Upper lobe of right lung (tissue), 1 donor: ENCODE measurements at regions not wholly inside any gene's neighbourhood (a gene's known extent, or its start where the extent isn't known, plus 50 kb on each side); places are given as distances from the start of the nearest gene placed in this dataset.

ENCODE experiments used
- ATAC-seq: fragments of 200-7000 bp; cut with Tn5 transposase; one replicate; pipeline ENCODE4 v1.9.1; 2020; ENCODE audit warnings: mild to moderate bottlenecking, moderate library complexity
- DNase-seq: peaks from one replicate; pipeline ENCODE4 v3.0.0-alpha.2; 2020
- H3K27ac ChIP-seq: fragments of 200-600 bp; one replicate; pipeline ENCODE4 v1.8.0; 2022
- H3K27me3 ChIP-seq: fragments of 200-600 bp; one replicate; pipeline ENCODE4 v1.8.0; 2022; ENCODE audit warnings: mild to moderate bottlenecking
- H3K36me3 ChIP-seq: fragments of 200-600 bp; one replicate; pipeline ENCODE4 v1.8.0; 2022
- H3K4me1 ChIP-seq: fragments of 200-600 bp; one replicate; pipeline ENCODE4 v1.8.0; 2022
- H3K4me3 ChIP-seq: fragments of 200-600 bp; one replicate; pipeline ENCODE4 v1.8.0; 2022; ENCODE audit warnings: mild to moderate bottlenecking
- H3K9me3 ChIP-seq: fragments of 200-600 bp; one replicate; pipeline ENCODE4 v1.8.0; 2022
- intact Hi-C: fragments of 100-400 bp; cut with DNase I; formaldehyde crosslinking; loops from one replicate; pipeline ENCODE4 v1.11.0; 2022
- TF ChIP-seq, protein P1 (sequence below): fragments of 200-600 bp; IDR thresholded peaks from one replicate; pipeline ENCODE4 v1.8.0; 2022; ENCODE audit warnings: antibody characterized with exemption
- donor health status: DM: no; HTN: yes; CAD: no; lungs with severe emphysema.

- Histone ChIP-seq H3K27me3 (no peaks in the 10 kb centered on the region), H3K9me3 (no peaks in the 10 kb centered on the region), H3K4me1 (no peaks in the 10 kb centered on the region), H3K27ac (no peak overlapping the region), H3K36me3 (no peaks in the 10 kb centered on the region), H3K4me3 (no peak overlapping the region)
- intact Hi-C loops: no loop called here
- ATAC-seq (no peak), DNase-seq (no peak)
- TF ChIP-seq, protein P1, sequence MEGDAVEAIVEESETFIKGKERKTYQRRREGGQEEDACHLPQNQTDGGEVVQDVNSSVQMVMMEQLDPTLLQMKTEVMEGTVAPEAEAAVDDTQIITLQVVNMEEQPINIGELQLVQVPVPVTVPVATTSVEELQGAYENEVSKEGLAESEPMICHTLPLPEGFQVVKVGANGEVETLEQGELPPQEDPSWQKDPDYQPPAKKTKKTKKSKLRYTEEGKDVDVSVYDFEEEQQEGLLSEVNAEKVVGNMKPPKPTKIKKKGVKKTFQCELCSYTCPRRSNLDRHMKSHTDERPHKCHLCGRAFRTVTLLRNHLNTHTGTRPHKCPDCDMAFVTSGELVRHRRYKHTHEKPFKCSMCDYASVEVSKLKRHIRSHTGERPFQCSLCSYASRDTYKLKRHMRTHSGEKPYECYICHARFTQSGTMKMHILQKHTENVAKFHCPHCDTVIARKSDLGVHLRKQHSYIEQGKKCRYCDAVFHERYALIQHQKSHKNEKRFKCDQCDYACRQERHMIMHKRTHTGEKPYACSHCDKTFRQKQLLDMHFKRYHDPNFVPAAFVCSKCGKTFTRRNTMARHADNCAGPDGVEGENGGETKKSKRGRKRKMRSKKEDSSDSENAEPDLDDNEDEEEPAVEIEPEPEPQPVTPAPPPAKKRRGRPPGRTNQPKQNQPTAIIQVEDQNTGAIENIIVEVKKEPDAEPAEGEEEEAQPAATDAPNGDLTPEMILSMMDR: no peak
Observed at GRCh38 chr14:97306133-97306759, 509.1 kb downstream of the VRK1 start.

DNA sequence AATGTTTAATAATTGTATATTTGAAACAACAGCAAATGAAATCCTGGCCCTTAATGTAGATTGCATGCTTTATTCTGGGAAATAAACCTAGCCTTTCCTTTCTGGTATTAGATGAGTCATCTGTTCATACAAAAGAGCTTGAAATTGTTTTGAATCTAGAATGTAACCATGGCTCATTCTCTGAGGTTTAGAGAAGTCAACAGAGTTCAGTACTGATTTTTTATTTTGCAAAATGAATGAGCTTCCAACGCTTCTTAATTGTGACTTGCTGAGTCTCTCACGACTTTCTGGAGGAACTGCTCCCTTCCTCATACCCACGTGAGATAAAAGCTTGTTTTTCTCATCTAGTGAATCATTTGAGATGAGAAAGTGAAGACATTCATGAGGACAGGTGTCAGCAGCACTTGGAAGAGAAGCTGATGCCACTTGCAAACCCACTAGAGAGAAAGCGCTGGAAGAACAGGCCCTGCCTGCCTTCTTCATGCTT is 509.6 kb downstream of the VRK1 start:
- no peaks in the 10 kb centered on the region for H3K4me1 ChIP-seq
- H3K36me3 ChIP-seq: no peaks in the 10 kb centered on the region
- DNase-seq: no peak
- no peak for ATAC-seq
- H3K9me3 ChIP-seq: no peaks in the 10 kb centered on the region
- H3K27ac ChIP-seq: no peak overlapping the region
- TF ChIP-seq, protein P1: no peak
- H3K27me3 ChIP-seq: no peaks in the 10 kb centered on the region
- H3K4me3 ChIP-seq: no peak overlapping the region
- intact Hi-C loops: no loop called here

GRCh38 chr14:97311411-97311810 is 514.2 kb downstream of the VRK1 start:
- Histone ChIP-seq H3K27me3 (no peaks in the 10 kb centered on the region), H3K36me3 (no peaks in the 10 kb centered on the region), H3K27ac (no peak overlapping the region), H3K4me3 (no peak overlapping the region), H3K9me3 (peaks cover 4% of the 10 kb centered on the region), H3K4me1 (no peaks in the 10 kb centered on the region)
- ATAC-seq (no peak), DNase-seq (no peak)
- TF ChIP-seq, protein P1: no peak
- intact Hi-C loops: no loop called here

DNA sequence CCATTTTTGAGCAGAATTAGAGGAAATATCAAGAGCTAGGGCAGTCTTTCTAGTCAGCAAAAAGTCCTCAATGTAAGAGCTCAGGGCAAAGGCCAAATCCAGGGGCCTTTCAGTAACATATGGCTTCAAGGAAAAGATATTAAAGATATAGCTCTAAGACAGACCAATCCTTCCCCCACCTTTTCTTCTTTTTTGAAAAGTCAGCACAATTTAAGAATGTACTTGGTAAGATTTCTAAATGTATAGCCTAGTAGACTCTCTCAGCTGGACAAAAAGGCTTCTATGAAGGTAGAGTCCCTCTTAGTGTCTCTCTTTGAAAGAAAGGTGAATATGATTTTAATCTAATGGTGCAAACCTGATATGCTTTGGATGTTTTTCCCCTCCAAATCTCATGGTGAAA is 515.7 kb downstream of the VRK1 start:
- Histone ChIP-seq H3K27ac (no peak overlapping the region), H3K9me3 (peaks cover 4% of the 10 kb centered on the region), H3K27me3 (no peaks in the 10 kb centered on the region), H3K4me3 (no peak overlapping the region), H3K4me1 (no peaks in the 10 kb centered on the region), H3K36me3 (no peaks in the 10 kb centered on the region)
- DNase-seq: no peak
- intact Hi-C loops: no loop called here
- no peak for ATAC-seq
- TF ChIP-seq, protein P1: no peak

- intact Hi-C loops: no loop called here
- H3K36me3 ChIP-seq: no peaks in the 10 kb centered on the region
- H3K27me3 ChIP-seq: peaks cover 6% of the 10 kb centered on the region
- DNase-seq (no peak), ATAC-seq (no peak)
- H3K4me3 ChIP-seq: no peak overlapping the region
- no peak overlapping the region for H3K27ac ChIP-seq
- H3K4me1 ChIP-seq: no peaks in the 10 kb centered on the region
- peaks cover 4% of the 10 kb centered on the region for H3K9me3 ChIP-seq
- TF ChIP-seq, protein P1: no peak
Observed at GRCh38 chr14:97315790-97316189, 518.6 kb downstream of the VRK1 start.

GRCh38 chr14:97318380-97318779 is 521.2 kb downstream of the VRK1 start:
- no peak overlapping the region for H3K27ac ChIP-seq
- intact Hi-C loops: no loop called here
- H3K4me1 ChIP-seq: no peaks in the 10 kb centered on the region
- no peaks in the 10 kb centered on the region for H3K36me3 ChIP-seq
- ATAC-seq: no peak
- peaks cover 3% of the 10 kb centered on the region for H3K9me3 ChIP-seq
- peaks cover 6% of the 10 kb centered on the region for H3K27me3 ChIP-seq
- no peak for DNase-seq
- TF ChIP-seq, protein P1: no peak
- no peak overlapping the region for H3K4me3 ChIP-seq
